TTC549 (cell line): ENCODE measurements at regions not wholly inside any gene's neighbourhood (a gene's known extent, or its start where the extent isn't known, plus 50 kb on each side); places are given as distances from the start of the nearest gene placed in this dataset.
"Not testable (repeated sequence)": the region's sequence is repeated elsewhere in the genome, so short reads cannot be mapped to it uniquely, and the experiment has no call there.

Experiments used
- FAIRE-seq: peaks from 2 replicates; lab custom pipeline; 2012; peaks lifted over from hg19 to GRCh38; lab: Jason Lieb, UNC

DNA sequence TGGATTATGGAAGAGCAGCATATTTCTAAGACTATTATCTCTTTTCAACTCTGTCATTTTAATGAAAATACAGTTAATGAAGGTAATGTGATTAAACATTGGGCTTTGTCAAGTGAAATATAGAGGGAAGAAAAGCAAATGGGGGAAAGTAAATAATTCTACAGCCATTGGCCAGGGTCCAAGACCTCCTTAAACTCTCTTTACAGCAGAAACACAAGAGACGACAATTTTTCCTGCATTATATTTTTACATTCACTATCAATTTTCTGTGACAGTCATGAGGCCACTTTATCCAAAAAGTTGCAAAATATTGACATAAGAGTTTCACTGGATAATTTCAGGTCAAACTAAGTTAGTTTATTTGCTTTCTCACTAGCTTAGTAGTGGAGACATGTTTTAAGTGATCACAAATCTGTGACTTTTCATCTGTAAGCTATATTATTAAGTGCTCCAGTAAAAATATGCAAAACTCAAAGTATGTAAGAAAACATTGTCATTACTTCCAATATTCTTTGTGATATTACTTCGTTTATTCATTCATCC lies 385.9 kb upstream of the DPH6 start:
- no peak for FAIRE-seq

DNA sequence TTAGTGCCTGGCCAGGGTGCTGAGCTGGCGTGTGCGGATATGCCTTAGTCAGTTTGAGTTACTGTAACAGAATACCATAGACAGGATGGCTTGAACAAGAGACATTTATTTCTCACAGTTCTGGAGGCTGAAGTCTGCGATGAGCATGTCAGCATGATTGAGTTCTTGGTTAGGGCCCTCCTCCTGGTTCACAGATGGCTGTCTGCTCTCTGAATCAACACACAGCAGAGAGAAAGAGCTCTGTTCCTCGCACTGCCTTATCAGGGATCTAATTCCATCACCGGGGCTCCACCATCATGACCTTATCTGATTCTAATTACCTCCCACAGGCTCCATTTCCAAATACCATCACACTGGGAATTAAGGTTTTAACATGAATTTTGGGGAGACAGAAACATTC lies 386.6 kb upstream of the DPH6 start:
- FAIRE-seq, result no peak

DNA sequence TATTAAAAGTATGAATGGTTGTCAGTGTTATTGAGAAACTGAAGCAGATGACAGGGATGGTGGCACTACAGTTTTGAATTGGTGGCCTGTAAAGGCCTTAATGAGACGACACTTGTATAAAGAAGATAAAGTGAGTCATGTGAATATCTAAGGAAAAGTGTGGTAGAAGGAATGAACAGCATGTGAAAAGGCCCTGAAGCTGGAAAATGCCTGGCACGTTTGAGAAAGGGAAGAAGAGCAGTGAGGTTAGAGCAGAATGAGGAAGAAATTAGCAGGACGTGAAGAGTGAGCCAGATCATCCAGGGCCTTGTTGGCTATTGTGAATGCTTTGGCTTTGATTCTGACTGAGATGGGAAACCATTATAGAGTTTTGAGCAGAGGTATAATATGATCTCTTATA lies 387.6 kb upstream of the DPH6 start:
- no peak for FAIRE-seq

DNA sequence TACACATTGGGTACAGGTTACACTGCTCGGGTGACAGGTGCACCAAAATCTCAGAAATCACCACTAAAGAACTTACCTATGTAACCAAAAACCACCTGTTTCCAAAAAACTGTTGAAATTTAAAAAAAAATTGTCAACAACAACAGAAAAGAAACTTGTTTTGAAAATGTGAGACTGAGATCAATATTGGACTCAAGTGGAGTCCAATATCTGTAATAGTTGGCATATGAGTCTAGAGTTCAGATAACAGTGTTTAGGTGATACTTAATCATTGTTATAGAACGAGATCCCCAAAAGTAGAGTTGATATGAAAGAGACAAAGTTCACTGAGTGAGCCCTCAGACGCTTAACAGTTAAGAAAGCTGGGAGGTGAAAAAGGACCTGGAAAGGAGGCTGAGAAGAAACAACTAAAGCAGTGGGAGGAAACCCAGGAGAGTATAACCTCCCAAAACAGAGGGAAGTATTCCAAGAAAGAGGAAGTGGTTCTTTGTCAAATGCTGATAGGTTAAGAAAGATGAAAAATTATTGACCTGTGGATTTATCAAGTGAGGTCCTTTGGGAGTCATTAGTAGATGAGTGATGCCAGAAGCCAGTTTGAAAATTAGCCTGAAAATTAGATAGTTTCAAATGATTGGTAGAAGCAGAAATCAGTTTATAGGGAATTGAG lies 388.6 kb upstream of the DPH6 start:
- FAIRE-seq, result no peak

DNA sequence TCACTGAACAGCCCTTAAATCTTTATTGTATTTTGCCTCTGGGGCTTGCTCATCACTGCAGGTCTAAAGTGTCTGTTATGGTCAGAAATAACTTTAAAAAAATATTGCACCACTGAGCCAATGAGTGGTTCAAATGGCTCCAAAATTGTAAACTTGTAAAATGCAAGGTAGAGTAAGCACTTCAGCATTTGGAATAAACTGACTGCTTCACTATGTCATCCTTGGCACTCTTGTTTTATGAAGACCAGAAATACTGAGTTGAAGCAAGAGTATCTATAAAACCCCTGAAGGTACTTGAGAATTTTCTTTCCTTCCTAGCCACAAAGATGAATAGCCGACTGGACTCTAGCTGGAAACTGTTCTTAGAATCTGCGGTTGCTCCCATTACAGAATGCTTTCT lies 390.3 kb upstream of the DPH6 start:
- no peak for FAIRE-seq

DNA sequence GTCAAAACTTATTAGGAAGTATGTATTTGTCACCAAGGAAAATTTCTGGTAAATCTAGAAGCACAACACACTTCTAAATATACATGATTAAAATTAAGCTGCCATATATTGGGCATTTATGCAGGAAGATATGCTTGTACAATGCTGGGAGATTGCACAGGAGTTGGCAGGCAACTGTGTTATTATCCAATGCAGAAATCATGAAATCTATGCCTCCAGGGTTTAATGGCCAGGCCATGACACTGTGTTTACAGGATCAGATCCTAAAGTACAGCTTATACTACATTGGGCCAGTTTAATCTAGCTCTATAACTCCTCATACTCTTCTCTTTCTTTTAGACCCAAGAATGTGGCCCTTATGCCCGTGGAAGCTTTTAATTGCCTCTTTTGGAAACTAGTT lies 391.4 kb upstream of the DPH6 start:
- FAIRE-seq, result no peak

DNA sequence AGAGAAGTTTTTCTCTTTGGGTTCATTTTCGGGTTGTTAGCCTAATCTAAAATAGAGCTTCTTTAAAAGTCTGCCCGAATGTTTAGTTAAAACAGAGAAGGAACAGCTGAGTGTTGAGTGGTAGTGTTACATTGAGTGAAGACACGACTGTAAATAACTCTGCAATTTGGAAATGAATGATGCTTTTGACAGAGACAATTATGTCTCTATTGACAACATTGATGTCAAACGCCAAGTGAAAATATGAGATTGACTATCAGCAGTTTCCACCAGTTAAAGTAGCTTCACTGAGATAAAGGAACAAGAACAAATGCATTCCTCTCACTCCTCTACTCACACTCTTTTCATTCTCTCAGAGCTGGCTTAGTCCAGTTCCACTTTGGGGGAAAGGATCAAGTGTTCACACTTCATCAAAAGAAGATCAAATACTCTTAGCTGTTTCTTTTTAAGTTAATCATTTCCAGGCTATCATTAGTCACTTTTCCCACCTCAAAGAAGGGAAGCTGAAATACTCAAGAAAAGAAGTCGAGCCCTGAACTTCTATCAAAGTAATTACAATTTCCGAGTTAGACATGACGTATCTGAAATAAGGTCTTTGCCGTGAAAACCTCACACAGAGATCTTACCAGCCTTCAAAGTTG lies 399.1 kb upstream of the DPH6 start:
- no peak for FAIRE-seq

DNA sequence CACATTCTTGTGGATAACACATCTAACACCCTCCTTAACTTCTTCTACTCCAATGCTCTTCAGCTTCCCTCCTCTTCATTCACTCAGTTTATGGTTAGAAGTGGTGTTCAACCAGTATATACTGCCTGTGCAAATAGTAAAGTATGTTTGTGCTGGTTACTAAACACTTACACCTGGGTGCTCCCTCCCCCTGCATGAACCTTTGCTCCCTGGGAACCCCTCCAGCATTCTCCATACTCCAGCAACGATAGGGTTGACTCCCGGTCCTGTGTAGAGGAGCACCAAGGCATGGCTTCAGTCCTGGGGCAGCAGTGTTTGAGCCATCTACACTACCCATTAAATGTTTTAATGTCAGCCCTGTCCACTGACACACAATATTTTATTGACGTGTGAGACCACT lies 407.5 kb upstream of the DPH6 start:
- FAIRE-seq, result no peak

DNA sequence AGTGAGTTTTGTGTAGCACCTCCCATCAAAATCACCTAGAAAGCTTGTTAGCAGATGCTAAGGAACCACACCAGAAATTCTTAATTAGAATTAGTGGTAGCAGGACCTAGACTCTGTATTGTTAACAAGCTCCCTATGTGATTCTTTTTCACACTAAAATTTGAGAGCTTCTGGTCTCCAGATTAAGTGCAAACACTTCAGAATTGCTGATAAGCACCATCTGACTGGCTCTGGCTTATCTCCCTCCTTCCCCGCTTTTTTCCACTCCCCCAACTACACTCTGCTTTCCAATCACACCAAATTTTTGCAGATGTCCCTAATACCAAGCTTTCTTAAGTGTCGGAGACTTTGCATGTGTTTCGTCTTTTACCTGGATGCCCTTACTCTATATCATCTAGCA lies 410.1 kb upstream of the DPH6 start:
- FAIRE-seq, result no peak

DNA sequence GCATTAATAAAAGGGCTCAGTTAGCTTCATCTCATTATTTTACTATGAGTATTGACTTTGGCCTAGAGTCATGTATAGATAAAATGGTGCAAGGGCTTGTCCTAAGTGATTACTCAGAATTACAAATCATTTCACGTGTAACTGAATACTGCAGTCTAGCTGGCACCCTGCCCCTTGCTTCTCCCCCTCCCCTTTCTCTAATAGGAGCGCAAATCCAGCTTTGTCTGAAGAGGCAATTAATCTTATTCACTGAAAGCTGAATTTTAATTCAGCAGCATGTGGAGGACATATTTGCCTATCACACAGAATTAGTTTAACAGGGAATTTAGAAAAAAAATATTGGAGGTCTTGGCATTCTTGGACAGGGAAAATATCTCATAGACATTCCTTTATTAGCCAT lies 412.1 kb upstream of the DPH6 start:
- no peak for FAIRE-seq

DNA sequence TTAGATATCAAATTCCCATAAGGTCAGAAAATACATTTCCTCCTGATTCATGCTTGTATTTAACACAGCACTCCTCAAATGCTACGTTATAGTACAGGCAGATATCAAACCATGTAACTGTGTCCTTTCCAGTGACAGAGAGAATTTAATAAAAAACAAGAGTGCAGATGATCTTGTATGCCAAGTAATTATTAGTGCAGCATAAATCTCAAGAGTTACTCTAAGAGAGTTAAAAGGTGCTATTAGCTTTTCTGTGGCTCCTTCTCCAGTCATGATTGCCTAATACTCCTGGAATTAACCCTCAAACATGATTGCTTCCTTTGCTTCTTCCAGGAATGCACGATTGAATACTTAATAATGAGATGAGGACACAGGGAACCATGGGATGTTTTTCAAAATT lies 413.0 kb upstream of the DPH6 start:
- no peak for FAIRE-seq

DNA sequence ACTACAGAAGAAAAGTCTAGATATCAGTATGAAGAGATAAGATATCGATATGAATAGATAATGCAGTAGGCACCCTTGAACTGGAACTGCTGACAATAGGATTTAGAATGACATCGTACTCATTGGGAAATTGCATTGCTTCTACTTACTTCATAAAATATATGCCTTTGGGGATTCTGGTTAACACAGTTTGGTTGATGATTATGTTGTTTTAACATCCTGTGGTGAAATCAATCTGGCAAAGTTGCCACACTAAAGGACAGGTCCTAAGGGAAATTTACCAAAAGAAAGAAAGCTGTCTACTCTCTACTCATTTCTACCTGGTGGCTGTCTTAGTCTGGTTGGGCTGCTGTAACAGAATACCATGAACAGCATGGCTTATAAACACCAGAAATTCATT lies 417.4 kb upstream of the DPH6 start:
- FAIRE-seq, result no peak

DNA sequence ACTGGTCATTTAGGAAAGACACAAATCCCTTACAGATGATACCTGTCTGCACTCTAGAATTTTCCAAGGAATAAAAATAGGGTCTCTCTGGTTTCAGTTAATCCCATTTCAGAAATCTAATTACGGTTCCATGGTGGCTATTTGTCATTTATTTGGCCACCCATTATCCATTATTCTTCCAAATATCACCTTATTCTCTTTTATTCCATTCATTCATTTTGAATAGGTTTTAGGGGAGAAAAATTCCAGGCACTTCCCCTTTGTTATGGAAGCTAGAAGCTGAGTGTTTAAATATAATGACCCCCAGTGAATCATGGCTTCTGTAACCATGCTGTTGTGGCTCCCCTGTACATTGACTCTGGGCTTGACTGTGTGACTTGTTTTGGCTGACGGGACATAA lies 420.8 kb upstream of the DPH6 start:
- no peak for FAIRE-seq

DNA sequence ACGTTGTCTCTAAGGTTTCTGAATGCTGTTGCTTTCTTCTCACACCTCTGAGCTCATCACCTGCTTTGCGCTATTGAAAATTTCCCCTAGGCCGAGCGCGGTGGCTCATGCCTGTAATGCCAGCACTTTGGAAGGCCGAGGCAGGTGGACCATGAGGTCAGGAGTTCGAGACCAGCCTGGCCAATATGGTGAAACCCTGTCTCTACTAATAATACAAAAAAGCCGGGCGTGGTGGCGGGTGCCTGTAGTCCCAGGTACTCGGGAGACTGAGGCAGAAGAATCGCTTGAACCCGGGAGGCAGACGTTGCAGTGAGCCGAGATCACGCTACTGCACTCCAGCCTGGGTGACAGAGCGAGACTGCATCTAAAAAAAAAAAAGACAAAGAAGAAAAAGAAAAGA lies 422.0 kb upstream of the DPH6 start:
- FAIRE-seq, result not testable (repeated sequence)

DNA sequence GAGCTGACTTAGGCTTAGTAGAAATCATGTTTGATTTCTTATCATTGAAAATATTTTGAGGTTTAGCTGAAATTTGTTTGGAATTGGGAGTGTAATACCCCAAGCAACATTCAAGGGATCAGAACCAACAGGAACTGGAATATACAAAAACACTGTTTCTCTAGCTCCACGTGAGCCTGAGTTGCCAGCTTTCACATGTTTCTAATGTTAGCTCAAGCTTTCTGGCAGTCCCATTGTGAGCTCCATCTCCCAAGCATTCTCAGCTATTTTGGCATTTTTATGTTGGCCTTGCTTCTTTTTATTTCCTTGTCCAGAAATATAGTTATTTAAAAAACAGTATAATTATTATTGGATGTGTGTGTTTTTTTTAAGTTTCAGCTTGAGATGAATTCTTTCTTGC lies 427.1 kb upstream of the DPH6 start:
- FAIRE-seq, result no peak

DNA sequence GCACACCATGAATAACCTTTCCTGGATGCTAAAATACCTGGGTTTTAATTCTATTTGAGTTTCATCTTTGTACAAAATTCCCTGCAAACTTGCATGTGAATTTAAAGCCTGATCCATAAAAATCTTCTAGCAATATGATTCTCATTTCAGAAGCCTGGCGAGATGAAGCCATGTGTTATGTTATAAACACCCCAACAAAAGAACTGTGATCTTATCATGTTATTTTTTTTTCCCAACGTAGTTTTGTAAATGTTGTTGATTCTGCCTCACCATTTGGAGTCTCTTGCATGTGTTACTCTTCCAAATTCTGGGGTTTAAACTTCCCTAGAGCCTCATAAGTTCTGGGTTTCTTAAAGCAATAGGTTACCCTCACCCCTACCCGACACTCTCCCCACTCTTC lies 428.1 kb upstream of the DPH6 start:
- no peak for FAIRE-seq

DNA sequence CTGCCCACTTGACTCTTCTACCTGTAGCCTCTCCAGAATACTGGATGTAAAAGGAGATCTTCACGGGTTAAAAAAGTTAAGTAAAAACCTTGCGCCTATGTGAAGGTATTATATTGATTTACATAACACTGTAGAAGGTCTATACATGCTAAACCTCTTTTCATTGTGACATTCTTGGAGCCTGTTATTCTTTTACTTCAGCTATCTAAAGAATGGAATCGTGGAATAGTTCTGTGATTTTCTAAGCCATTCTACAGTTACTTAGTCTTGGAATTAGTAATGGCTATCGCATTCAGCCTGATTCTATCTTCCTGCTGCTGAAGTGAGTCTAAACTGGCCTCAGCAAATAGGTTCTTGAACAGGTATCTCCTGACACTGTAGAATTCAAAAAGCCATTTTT lies 430.0 kb upstream of the DPH6 start:
- no peak for FAIRE-seq

DNA sequence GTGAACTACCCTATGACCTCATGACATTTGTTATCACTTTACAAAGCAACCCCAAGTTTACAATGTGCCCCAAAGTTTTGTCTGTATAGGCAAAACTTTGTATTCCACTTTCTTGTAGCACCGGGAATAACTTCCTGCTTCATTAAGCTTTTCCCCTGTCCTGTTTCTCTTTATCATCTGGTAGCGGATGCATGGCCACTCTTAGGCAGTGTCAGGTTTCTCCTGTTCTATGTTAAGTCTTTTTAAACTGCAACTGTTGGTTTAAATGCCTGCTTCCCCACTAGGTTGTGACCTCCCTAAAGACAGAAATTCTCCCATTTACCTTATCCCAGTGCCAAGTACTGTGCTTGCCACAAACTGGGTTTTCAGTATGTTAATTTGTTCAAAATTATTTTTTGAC lies 433.6 kb upstream of the DPH6 start:
- FAIRE-seq, result no peak

DNA sequence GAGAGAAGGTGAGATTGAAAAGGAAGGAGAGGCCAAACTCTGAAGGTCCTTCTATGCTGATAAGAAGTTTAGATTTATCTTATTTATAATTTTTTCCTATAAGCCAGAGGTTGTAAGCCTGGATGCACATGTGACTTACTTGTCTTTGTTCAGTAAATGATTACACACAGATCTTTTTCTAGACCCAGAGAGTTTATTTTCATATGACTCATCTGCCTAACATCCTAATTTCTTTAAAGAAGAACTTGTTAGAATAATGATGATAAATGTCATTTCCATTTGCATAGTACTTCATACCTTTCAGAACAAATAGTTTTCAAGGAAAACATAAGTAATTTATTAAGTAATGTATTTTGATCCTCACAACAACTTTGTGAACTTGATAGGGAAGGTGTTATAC lies 434.8 kb upstream of the DPH6 start:
- FAIRE-seq, result no peak

DNA sequence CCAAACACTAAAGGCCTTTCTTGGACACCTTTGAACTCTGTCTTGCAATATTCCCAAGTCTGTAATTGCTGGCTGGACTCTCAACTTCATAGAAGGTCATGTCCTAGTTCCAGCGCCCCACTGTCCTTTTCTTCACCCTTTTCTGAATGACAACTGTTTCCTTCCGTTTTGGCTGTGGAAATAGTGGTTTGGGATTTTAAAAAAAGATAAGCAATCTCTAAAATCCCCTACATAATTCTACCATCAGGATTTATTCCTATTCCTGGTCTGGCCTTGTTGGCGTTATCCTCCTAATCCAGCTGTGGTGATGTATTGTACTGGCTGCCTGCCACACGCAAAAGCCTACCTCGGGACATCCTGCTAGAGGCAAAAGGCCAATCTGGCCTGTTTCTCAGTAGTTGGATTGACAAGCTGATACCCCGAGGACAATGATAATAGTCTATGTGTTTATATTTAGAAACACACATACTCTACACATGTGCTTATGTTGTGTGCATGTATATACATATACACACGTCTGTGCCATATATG lies 440.3 kb upstream of the DPH6 start:
- FAIRE-seq, result peak; percentile 65

DNA sequence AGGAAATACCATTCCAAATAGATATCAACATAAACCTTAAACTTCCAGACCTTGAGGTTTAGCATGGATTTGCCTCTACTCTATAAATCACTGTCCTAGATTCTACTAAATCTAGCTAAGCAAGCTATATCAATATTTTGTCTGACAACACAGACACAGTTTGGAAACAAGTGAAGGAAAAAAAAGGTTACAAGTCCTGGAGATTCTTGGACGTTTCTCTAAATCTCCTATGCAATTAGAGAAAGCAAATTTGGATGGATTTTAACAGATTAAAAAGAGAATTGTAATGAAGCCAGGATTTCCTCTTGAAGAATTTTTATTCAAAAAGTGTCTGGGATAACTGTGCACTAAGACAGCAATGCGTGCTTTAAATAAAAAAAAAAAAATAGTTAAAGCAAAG lies 441.1 kb upstream of the DPH6 start:
- peak; percentile 76 for FAIRE-seq

DNA sequence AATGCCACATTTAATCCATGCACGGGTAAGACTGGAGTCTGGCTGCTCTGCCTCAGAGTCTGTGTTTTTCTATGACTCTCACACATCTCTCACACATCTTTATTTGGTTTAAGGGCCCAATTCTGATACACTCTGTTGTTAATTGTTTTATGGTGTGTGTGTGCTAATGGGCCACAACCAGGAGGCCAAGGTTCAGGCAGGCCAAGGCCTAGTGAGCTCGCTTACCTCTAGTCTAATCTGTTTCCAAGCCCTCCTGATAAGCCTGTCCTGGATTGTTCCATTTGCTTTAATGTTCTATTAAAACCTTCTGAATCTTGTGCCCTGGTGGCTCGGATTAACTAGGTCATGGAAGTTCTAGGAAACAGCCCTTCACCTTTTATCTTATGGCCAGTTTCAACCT lies 445.4 kb upstream of the DPH6 start:
- FAIRE-seq, result no peak

DNA sequence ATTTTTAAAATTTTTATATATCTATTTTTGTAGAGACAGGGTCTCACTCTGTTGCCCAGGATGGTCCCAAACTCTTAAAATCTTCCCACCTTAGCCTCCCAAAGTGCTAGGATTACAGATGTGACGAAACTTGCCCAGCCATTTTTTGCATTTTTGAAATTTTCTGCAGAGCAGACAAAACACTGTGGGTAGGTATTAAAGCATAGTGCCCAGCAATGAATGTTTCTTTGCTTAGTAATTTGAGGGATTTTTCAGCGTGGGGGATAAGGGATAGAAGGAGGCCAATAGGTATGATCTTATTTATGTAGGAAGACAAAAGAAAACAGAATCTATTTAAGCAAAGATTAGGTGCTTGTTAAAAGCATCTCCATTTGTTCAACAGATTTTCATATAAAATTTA lies 446.8 kb upstream of the DPH6 start:
- no peak for FAIRE-seq

DNA sequence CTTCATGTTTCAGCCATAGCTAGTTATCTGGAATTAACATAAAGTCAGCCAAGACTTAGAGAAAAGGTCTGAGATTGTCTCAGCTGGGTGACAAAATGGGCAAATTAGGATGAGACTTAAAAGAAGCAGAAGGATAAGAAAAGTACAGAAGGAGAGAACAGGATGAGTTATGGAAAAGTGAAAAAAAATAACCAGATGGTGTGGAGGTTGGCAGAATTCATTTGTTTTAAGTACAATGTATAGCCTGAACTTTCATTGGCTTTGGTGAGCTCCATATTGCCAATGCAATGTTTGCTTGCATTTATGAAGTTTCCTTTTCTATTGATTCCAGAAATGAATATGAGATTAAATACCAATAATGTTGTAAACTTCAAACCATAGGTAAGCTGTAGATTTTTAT lies 447.2 kb upstream of the DPH6 start:
- peak; percentile 39 for FAIRE-seq
